ENCODE measurements at regions not wholly inside any gene's neighbourhood (a gene's known extent, or its start where the extent isn't known, plus 50 kb on each side); places are given as distances from the start of the nearest gene placed in this dataset.

GRCh38 chr22:47394504-47395440, 632.3 kb downstream of the TBC1D22A start:
- no peak for DNase-seq

DNA sequence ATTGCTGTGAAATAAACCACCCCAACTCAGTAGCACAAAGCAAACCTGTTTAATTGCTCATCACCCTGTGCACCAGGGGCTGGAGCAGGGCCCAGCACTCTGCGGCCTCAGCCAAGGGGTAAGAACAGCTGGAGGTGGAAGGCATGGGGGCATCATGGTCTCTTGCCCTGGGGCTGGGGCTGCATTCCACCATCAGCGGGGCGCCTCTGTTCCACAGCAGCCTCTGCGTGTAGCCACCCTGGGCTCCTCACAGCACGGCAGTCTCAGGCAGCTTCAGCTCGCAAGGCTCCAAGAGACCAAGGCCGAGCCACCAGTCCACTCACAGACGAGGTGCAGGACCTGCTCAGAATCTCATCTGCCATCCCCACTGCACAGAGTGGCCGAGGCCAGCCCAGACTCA, 630.7 kb downstream of the TBC1D22A start:
- no peak for DNase-seq

DNA sequence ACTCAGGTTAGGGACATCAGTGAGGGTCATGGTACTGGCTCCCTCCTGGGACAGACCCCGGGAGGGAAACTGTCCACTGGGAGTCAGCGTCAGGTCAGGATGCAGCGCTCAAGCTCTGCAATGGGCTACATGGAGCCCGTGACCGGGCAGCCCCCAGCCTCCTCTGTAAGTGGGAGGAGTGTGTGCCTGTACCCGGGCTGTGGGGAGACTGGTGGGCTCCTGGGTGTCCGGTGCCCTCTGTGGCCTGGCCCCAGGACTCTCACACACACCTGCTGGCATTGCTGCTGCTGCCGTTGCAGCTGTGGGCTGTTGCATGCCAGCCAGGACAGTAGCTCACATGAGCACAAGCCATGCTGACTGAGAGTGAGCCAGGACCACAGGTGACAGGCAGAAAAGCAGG, 630.3 kb downstream of the TBC1D22A start:
- no peak for DNase-seq

DNA sequence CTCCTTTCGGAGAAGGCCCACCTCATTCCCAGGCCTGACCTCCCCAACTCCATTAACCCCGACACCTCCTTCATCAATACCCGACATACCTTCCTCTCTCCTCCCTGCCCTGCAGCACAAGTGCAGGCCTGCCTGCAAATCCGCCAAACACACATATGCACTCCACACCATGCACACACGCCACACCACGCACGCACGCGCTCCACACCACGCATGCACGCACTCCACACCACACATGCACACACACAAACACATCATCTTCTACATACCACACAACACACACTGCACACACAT, 629.6 kb downstream of the TBC1D22A start:
- no peak for DNase-seq

- no peak for DNase-seq
These were observed 629.0 kb downstream of the TBC1D22A start for GRCh38 chr22:47391169-47392053.

GRCh38 chr22:47390026-47390970, 627.8 kb downstream of the TBC1D22A start:
- no peak for DNase-seq

DNA sequence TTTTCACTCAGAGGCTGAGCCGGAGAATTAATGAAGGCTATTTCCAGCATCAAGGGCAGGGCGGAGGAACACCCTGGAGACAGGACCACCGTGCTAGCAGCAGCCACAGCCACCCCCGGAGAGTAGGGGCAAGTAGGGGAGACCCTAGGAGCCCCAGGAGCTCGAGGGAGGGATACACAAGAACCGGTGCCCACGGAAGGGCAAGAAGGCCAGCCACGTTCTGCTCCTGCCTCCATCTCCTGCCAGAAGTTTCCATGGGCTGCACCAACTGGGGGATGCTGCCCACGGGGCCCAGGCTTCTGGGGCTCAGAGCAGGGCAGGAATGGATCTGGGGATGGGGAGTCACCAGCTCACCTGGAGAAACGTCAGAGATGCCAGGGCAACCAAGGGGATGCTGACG, 626.8 kb downstream of the TBC1D22A start:
- DNase-seq: no peak

DNA sequence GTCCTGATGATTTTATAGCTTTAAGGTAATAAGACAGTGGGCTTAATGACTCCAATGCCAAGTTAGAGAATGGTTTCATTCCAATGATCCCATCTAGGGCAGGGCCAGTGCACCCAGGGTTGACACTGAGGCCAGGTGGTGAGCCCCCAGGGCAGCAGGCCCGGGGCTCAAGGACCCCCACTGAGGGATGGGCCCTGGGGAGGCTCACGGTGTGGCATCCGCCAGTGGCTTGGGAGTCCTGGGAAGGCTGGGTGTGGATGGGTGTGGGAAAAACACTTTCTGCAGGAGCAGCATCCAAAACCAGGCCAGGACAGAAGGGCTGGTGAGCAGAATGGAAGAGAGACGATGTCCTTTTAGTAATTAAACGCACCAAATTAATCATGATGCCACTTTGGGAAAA, 626.3 kb downstream of the TBC1D22A start:
- DNase-seq: no peak

GRCh38 chr22:47388331-47388730, 625.9 kb downstream of the TBC1D22A start:
- no peak for DNase-seq

DNA sequence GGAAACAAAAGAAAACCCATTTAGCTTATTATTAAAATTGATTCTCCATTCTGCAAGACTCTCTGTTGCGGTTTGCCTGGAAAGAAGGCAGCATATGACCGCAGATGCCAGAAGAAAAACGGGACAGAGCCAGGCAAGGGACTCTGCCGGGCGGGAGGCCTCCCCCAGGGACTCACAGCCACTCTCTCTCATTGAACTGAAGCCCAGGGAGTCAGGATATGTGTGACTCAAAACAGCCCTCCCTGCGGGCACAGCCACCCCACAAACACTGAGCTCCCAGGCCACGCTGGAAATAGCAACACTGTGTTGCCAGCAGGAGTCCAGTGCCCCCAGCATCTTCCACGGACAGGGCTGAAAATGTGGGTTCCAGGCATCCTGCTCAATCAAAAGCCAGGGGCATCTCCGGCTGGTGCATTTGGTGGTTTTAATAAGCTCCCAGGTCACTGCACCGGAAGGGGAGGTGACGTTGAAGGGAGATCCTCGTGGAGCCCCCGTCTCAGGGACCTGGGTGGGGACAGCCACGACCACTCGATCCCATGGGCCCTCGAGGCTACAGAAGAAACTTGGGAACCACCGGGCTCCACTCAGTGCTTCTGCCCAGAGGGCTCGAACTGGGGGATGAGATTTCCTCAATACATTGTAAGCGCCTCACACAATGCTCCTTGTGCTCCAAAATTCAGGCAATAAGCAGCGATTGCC, 624.5 kb downstream of the TBC1D22A start:
- DNase-seq: no peak

- DNase-seq: no peak
These were observed 622.5 kb downstream of the TBC1D22A start for GRCh38 chr22:47384977-47385376.

GRCh38 chr22:47382164-47382890, 619.9 kb downstream of the TBC1D22A start:
- no peak for DNase-seq

DNA sequence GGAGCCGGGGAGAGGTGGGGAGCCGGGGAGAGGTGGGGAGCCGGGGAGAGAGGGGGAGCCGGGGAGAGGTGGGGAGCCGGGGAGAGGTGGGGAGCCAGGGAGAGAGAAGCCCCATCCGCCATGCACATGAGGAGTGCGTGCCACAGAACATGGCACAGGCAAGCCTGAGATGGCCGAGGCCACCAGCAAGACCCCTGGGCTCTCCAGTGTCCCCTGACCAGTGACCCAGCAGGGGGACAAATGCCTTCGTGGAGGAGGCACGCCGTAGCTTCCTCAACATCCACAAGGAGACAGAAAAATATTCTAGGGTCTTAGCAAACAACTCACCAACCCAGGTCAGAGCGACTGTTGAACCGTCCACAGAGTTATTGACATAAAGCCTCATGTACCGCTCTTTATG, 618.8 kb downstream of the TBC1D22A start:
- DNase-seq: no peak

DNA sequence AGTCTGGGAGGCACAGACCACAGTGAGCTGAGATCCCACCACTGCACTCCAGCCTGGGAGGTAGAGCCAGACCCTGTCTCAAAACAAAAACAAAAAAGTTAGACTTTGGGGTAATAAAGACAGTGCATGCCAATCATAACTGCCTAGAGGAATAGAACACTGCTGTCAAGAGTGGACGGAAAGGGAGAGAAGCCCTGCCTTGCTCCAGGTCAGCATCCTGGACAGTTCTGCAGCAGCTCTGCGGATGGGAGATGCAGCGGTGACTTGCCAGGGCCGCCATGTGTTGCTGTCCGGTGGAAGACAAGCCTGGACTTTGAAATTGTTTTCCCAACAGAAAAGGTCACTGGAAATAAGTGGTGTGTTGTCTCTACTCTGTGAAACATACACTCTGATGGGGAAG, 618.2 kb downstream of the TBC1D22A start:
- DNase-seq: no peak

DNA sequence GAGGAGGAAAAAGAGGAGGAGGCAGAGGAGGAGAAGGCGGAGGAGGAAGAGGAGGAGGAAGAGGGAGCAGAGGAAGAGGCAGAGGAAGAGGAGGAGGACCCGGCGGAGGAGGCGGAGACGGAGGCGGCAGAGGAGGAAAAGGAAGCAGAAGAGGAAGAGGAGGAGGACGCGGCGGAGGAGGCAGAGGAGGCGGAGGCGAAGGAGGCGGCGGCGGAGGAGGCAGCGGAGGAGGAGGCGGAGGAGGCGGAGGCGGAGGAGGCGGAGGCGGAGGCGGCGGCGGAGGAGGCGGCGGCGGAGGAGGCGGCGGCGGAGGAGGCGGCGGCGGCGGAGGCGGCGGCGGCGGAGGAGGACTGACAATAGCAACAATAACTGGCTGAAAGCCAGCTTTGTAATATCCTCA, 616.6 kb downstream of the TBC1D22A start:
- no peak for DNase-seq

DNA sequence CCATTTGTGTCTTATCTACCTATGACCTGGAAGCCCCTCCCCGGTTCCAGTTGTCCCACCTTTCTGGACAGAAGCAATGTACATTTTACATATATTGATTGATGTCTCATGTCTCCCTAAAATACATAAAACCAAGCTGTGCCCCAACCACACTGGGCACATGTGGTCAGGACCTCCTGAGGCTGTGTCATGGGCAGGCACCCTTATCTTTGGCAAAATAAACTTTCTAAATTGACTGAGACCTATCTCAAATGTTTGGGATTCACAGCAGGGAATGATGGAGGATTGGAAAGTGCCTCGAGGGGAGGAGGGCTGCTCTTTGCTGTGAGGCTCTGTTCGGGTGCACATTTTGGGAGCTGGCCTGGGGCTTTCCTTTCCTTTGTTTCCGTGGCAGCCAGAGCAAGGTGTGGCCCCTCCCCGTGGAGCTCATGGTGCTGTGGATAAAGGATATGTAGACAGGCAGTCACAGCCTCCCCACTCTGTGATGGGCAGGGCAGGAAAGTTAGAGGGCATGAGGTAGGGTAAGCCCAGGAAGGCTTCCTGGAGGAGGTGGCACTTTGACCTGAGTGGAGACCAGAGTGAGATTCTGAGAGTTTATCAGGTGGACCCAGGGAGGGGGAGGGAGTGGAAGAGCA, 615.6 kb downstream of the TBC1D22A start:
- DNase-seq: no peak

DNA sequence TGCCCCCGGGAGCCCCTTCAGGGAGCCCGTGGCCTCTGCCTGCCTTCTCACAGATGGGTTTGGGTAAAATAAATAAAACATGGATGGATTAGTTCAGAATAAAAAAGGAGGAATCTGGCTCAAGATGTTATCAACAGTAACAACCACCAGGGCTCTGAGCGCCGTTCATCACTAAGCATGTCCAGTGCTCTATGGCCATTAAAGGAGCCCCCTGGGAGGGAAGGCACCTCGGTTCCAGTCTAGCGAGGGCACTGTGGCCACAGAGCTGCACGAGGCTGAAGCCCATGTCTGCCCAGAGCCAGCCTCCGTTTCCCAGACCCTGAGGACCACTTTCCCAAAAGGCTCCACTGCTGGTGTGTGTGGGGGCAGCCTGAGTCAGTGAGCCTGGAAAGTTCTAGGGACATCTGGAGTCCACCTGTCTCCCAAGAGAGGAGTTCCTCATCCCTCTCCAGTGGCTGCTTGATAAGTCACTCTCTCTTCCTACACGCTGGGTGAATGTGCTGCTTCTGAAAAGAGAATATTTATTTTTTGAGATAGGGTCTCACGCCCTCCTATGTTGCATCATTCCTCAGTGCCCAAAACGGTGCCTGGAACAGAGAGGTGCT, 614.6 kb downstream of the TBC1D22A start:
- DNase-seq: no peak

- no peak for DNase-seq
These were observed 613.9 kb downstream of the TBC1D22A start for GRCh38 chr22:47376322-47376700.

DNA sequence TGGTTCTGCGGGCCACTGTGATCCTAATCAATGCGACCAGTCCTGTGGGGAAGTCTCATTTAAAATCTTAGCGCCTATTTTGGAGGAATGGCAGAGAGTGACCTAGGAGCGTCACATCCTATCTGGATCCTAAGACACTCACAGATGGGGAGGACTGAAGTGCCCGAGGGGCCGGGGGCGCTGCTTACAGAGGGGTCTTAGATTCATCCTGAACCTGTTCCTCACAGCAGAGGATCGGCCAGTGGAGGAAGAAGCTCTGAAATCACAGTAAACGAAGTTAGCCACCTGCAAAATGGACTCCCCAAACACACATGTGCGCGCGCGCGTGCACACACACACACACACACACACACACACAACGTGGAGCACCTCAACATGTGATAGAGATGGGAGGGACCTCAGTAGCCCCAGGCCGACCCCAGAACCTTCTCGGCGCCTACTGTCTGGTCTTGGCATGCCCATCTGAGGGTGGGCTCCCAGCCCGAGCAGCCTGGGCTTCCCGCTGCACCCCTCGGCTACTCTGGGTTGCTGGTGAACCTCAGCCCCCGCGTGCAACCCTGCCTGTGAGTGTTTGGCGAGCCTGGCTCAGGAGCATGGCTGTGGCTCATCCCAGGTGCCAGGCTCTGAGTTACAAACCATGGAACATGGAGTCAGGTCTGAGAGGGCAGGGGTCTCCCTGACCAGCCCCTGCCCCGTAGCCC, 613.3 kb downstream of the TBC1D22A start:
- DNase-seq: no peak

All from activated naive CD4-positive, alpha-beta T cell treated with anti-CD3 and anti-CD28 coated beads, Interleukin-2, amount 50 U/mL, for 16 hours (primary cell).